ENCODE measurements at regions not wholly inside any gene's neighbourhood (a gene's known extent, or its start where the extent isn't known, plus 50 kb on each side); places are given as distances from the start of the nearest gene placed in this dataset.

- Histone ChIP-seq H3K27ac (no peak overlapping the region), H3K27me3 (no peaks in the 10 kb centered on the region), H3K36me3 (no peaks in the 10 kb centered on the region), H3K4me1 (peaks cover 0 to 14% of the 10 kb centered on the region in 2 donors), H3K4me3 (no peak overlapping the region), H3K9me3 (no peaks in the 10 kb centered on the region)
- no peak for DNase-seq (ENCODE audit: low spot score in 2 of 2)
- intact Hi-C loops (cut with DNase I; ENCODE audit: low total_unique reads), result no loop called here
- TF ChIP-seq POLR2A (IDR thresholded peaks at IDR 0.05) (no peak), CTCF (IDR thresholded peaks at IDR 0.05) (no peak), POLR2AphosphoS5 (IDR thresholded peaks at IDR 0.05) (no peak)
Observed at GRCh38 chr12:11954181-11954580, 116.6 kb upstream of the BCL2L14 start.

DNA sequence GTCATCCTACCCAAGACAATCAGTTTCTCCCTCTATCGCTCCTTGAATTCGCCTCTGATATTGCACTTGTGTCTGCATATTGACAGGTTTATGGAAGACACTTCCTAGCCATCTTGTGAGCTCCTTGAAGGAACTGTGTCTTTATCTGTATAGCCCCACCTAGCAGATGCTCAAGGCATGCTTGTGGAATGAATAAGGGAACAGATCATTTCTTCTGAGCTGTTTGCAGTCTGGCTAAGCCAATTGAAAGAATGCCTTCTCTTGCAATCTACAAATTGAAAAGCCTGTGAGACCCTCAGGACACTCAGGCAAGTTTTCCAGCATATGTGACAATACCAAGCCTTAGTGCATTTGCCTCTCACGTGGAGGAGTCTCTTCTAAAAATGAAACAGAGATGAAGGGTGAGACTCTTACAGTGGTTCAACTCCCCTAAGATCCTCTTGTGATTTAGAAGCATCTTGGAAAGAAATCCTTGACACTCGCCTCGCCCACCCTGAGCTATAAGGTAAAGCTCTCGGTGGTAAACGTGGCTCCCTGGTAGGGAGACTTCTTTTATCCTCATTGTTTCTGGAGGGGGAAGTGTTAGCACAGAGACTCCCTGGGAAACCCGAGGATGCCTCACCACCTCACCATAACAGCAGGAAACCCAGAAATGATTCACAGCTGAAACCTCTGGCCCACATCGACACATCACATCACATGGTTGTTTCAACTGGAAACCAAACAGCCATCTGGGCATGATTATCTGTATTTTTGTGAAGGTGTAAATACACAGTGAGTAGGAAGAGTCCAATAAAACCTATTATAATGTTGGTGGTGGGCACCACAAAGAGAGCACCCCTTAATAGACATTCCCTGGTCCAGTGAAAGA is 112.3 kb upstream of the BCL2L14 start:
- Histone ChIP-seq H3K27ac (no peak overlapping the region), H3K36me3 (no peaks in the 10 kb centered on the region), H3K4me3 (no peak overlapping the region), H3K4me1 (no peaks in the 10 kb centered on the region), H3K27me3 (no peaks in the 10 kb centered on the region), H3K9me3 (no peaks in the 10 kb centered on the region)
- TF ChIP-seq POLR2AphosphoS5 (IDR thresholded peaks at IDR 0.05) (no peak), POLR2A (IDR thresholded peaks at IDR 0.05) (no peak), CTCF (IDR thresholded peaks at IDR 0.05) (no peak)
- no peak for DNase-seq (ENCODE audit: low spot score in 2 of 2)
- intact Hi-C loops (cut with DNase I; ENCODE audit: low total_unique reads), result no loop called here

DNA sequence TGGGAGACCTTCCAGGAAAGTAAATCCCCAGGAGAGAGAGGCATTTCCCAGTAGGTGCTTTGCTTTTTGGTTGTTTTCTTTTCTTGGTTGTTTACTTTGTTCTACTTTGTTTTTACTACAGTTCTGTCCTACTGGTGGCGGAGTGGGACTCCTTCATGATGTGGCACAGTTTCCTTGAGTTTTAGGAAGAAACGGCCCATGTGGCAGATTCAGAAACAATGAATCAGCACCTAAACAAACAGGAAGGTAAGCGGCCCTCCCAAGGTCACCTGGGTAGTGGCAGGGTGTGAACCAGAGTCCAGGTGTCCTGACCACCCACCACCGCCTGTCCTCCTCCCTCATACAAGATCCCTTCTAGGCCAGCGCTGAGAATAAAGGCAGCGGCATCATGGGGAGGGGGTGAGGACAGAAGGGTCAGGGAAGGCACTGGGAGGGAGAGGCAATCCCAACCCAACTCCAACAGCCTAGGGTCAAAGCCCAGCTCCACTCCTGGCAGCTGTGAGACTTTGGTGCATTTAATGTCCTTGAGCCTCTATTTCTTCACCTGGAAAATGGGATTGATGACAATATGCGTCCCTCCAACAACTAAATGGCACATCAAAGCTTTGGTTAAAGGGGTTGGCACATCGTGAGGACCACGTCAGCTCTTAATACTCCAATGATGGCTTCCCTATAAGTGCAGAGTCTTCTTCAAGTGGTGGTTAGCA is 111.5 kb upstream of the BCL2L14 start:
- no peak overlapping the region for H3K27ac ChIP-seq
- H3K9me3 ChIP-seq, result no peaks in the 10 kb centered on the region
- intact Hi-C loops (cut with DNase I; ENCODE audit: low total_unique reads), result no loop called here
- no peaks in the 10 kb centered on the region for H3K4me1 ChIP-seq
- DNase-seq (ENCODE audit: low spot score in 2 of 2), result no peak
- H3K36me3 ChIP-seq, result no peaks in the 10 kb centered on the region
- no peaks in the 10 kb centered on the region for H3K27me3 ChIP-seq
- H3K4me3 ChIP-seq, result no peak overlapping the region
- TF ChIP-seq POLR2A (IDR thresholded peaks at IDR 0.05), result no peak
- TF ChIP-seq POLR2AphosphoS5 (IDR thresholded peaks at IDR 0.05), result no peak
- TF ChIP-seq CTCF (IDR thresholded peaks at IDR 0.05), result no peak

DNA sequence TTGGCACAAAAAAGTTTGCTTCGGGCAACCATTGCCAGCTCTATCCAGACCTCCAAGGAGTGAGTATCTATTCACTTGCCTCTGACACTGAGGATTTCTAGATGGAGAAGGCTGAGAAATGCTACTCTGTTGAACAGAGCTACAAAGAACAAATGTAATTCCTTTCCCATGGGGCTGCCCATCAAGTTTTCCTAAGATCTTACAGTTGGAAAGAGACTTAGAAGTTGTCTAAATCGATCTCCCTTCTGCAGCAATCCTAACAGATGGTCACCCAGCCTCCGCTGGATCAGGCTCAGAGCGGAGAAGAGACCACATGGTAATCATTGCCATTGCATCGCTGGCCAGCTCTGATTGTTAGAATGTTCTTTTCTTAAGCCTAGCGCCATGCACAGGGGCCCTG is 110.1 kb upstream of the BCL2L14 start:
- DNase-seq (ENCODE audit: low spot score in 2 of 2), result no peak
- no peaks in the 10 kb centered on the region for H3K36me3 ChIP-seq
- no peaks in the 10 kb centered on the region for H3K27me3 ChIP-seq
- no peaks in the 10 kb centered on the region for H3K9me3 ChIP-seq
- H3K4me3 ChIP-seq, result no peak overlapping the region
- no peak overlapping the region for H3K27ac ChIP-seq
- H3K4me1 ChIP-seq, result no peaks in the 10 kb centered on the region
- intact Hi-C loops (cut with DNase I; ENCODE audit: low total_unique reads), result no loop called here
- TF ChIP-seq POLR2A (IDR thresholded peaks at IDR 0.05) (no peak), CTCF (IDR thresholded peaks at IDR 0.05) (no peak), POLR2AphosphoS5 (IDR thresholded peaks at IDR 0.05) (no peak)

- intact Hi-C loops (cut with DNase I; ENCODE audit: low total_unique reads), result no loop called here
Observed at GRCh38 chr12:11961686-11962085, 109.1 kb upstream of the BCL2L14 start.

More at GRCh38 chr12:11961686-11962085, 109.1 kb upstream of the BCL2L14 start:
- Histone ChIP-seq H3K9me3 (no peaks in the 10 kb centered on the region), H3K4me1 (no peaks in the 10 kb centered on the region), H3K27me3 (no peaks in the 10 kb centered on the region), H3K27ac (no peak overlapping the region), H3K36me3 (no peaks in the 10 kb centered on the region), H3K4me3 (no peak overlapping the region)
- TF ChIP-seq CTCF (IDR thresholded peaks at IDR 0.05) (no peak), POLR2A (IDR thresholded peaks at IDR 0.05) (no peak), POLR2AphosphoS5 (IDR thresholded peaks at IDR 0.05) (no peak)
- DNase-seq (ENCODE audit: low spot score in 2 of 2), result no peak
